ENCODE measurements at regions not wholly inside any gene's neighbourhood (a gene's known extent, or its start where the extent isn't known, plus 50 kb on each side); places are given as distances from the start of the nearest gene placed in this dataset.

DNA sequence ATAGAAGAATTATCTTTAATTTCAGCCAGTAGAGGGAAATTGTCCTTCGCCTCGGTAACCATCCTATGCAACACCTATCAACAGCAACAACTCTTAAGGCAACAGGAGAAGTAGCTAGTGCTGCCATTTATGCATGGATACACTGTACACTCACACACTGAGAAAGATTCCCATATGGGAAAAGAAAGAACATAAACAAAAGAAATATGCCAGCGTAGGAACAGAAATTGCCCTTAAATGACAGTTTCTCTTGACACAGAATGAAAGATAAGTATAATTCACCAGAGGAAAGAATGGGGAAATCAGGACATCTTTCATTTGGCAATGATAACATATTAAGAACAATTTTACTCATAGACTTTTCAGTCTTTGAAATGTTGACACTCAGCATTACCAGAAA, 466.9 kb downstream of the BCAT1 start:
- TF ChIP-seq, protein P1, sequence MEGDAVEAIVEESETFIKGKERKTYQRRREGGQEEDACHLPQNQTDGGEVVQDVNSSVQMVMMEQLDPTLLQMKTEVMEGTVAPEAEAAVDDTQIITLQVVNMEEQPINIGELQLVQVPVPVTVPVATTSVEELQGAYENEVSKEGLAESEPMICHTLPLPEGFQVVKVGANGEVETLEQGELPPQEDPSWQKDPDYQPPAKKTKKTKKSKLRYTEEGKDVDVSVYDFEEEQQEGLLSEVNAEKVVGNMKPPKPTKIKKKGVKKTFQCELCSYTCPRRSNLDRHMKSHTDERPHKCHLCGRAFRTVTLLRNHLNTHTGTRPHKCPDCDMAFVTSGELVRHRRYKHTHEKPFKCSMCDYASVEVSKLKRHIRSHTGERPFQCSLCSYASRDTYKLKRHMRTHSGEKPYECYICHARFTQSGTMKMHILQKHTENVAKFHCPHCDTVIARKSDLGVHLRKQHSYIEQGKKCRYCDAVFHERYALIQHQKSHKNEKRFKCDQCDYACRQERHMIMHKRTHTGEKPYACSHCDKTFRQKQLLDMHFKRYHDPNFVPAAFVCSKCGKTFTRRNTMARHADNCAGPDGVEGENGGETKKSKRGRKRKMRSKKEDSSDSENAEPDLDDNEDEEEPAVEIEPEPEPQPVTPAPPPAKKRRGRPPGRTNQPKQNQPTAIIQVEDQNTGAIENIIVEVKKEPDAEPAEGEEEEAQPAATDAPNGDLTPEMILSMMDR (optimal IDR thresholded peaks at IDR 0.05 in 1 of 3, IDR thresholded peaks at IDR 0.05 in 1 of 3, conservative IDR thresholded peaks at IDR 0.05 in 1 of 3; ENCODE audit: extremely low read depth in 1 of 3, insufficient read depth in 2 of 3, low read length in 3 of 3), result no peak
- TF ChIP-seq EZH2 (IDR thresholded peaks at IDR 0.05; ENCODE audit: low read length), result no peak

Measured in keratinocyte (primary cell).